HepG2 (cell line): ENCODE measurements at regions not wholly inside any gene's neighbourhood (a gene's known extent, or its start where the extent isn't known, plus 50 kb on each side); places are given as distances from the start of the nearest gene placed in this dataset.

Experiments
- ATAC-seq: fragments of 200-7000 bp; cut with Tn5 transposase; 3 replicates; pipeline ENCODE4 v1.9.1; 2020; ENCODE audit warnings: mild to moderate bottlenecking, moderate library complexity
- BruUV-seq: library from RNA; stranded (reverse); fragments of 400-500 nt; replicated peaks from 2 replicates; lab custom pipeline; 2021; lab: Mats Ljungman, UMichigan
- CTCF ChIA-PET: fragments of 300-600 bp; formaldehyde crosslinking; extraction: SDS; loops from one replicate; lab custom pipeline; 2021; ENCODE audit warnings: low total read pairs, inconsistent platforms, low intra/inter-chr PET ratio; lab: Yijun Ruan, JAX
- POLR2A ChIA-PET: fragments of 350-600 bp; sonication (Branson Sonifier 250); formaldehyde crosslinking; loops from one replicate; lab custom pipeline; 2020; ENCODE audit warnings: antibody characterized with exemption, inconsistent platforms; lab: Yijun Ruan, JAX
- DNase-seq: peaks from one replicate; pipeline ENCODE4 v3.0.0-alpha.2; 2015; ENCODE audit warnings: low spot score
- FAIRE-seq: peaks from 3 replicates; lab custom pipeline; 2011; peaks lifted over from hg19 to GRCh38; lab: Jason Lieb, UNC
- H2AFZ ChIP-seq: one replicate; pipeline ENCODE4 v1.6.1; 2011; ENCODE audit warnings: low read length, inconsistent platforms
- H3K27ac ChIP-seq: fragments of 300-600 bp; 3 replicates; pipeline ENCODE4 v1.8.0; 2011; ENCODE audit warnings: mixed run types, mild to moderate bottlenecking, mixed read lengths, low read length, inconsistent platforms; ENCODE audit not compliant: insufficient read depth; ENCODE audit errors: extremely low read length
- H3K27me3 ChIP-seq, 2 experiments: fragments of 200-600 bp in 1 of 2; 2 replicates in 1 of 2; 3 replicates in 1 of 2; pipeline versions ENCODE4 v1.6.0 to v1.8.0; 2011; ENCODE audit warnings: low read length in 2 of 2, mild to moderate bottlenecking in 2 of 2, moderate library complexity in 2 of 2, inconsistent platforms in 1 of 2; ENCODE audit not compliant: insufficient read depth in 2 of 2, control insufficient read depth in 1 of 2
- H3K36me3 ChIP-seq, 2 experiments: fragments of 200-600 bp in 1 of 2; replicated peaks in 1 of 2; 2 replicates in 1 of 2; 3 replicates in 1 of 2; pipeline versions ENCODE4 v1.5.1 to v1.8.0; 2011; ENCODE audit warnings: low read length in 2 of 2, inconsistent platforms in 1 of 2; ENCODE audit not compliant: insufficient read depth in 2 of 2, control insufficient read depth in 1 of 2
- H3K4me1 ChIP-seq: 2 replicates; pipeline ENCODE4 v1.5.1; 2012; ENCODE audit warnings: low read length, inconsistent platforms; ENCODE audit not compliant: insufficient read depth
- H3K4me2 ChIP-seq: 2 replicates; pipeline ENCODE4 v1.6.0; 2011; ENCODE audit warnings: low read depth, low read length, inconsistent platforms
- H3K4me3 ChIP-seq, 3 experiments: fragments of 200-600 bp in 1 of 3; sonication (generic), shearing (Covaris generic) in 1 of 3; replicated peaks in 1 of 3; 2 replicates each; pipeline ENCODE4 v1.5.1; 2011 to 2016; ENCODE audit warnings: low read length in 3 of 3, inconsistent platforms in 2 of 3, low read depth in 2 of 3, mild to moderate bottlenecking in 2 of 3, control low read depth in 1 of 3, mixed read lengths in 1 of 3; ENCODE audit not compliant: insufficient read depth in 1 of 3
- H3K79me2 ChIP-seq: one replicate; pipeline ENCODE4 v1.6.1; 2011; ENCODE audit warnings: low read length, inconsistent platforms; ENCODE audit not compliant: insufficient read depth
- H3K9ac ChIP-seq: 2 replicates; pipeline ENCODE4 v1.6.0; 2011; ENCODE audit warnings: mild to moderate bottlenecking, low read depth, low read length, inconsistent platforms; ENCODE audit not compliant: insufficient read depth
- H3K9me3 ChIP-seq: 2 replicates; pipeline ENCODE4 v1.5.1; 2012; ENCODE audit warnings: mild to moderate bottlenecking, low read length
- H4K20me1 ChIP-seq: 2 replicates; pipeline ENCODE4 v1.6.0; 2011; ENCODE audit warnings: inconsistent platforms, mild to moderate bottlenecking, low read length, moderate library complexity; ENCODE audit not compliant: insufficient read depth
- ARNTL ChIP-seq: sonication (generic); formaldehyde crosslinking; IDR thresholded peaks from 2 replicates; pipeline ENCODE4 v1.4.0; 2020; ENCODE audit warnings: mild to moderate bottlenecking, missing genetic modification reagents
- ATF7 ChIP-seq, 2 experiments: fragments of 450-650 bp in 1 of 2; sonication (generic) in 1 of 2; formaldehyde crosslinking in 1 of 2; IDR thresholded peaks; 2 replicates each; pipeline versions ENCODE4 v1.4.0 to v1.6.1; 2016 to 2020; ENCODE audit warnings: antibody characterized with exemption in 1 of 2, mild to moderate bottlenecking in 1 of 2, missing genetic modification reagents in 1 of 2
- ATM ChIP-seq: fragments of 450-650 bp; IDR thresholded peaks from 2 replicates; pipeline ENCODE4 v1.7.1; 2017; ENCODE audit warnings: mild to moderate bottlenecking, borderline replicate concordance
- CBX1 ChIP-seq: IDR thresholded peaks from one replicate; pipeline ENCODE4 v1.6.1; 2016; ENCODE audit warnings: antibody characterized with exemption, low read depth
- FOSL2 ChIP-seq: sonication (generic); formaldehyde crosslinking; IDR thresholded peaks from 2 replicates; pipeline ENCODE4 v1.4.0; 2020; ENCODE audit warnings: missing genetic modification reagents
- FOXP1 ChIP-seq, 2 experiments: fragments of 450-650 bp in 1 of 2; IDR thresholded peaks; 2 replicates each; pipeline ENCODE4 v1.6.1; 2017 to 2018; ENCODE audit warnings: antibody characterized with exemption in 1 of 2
- MAF1 ChIP-seq: sonication (generic); formaldehyde crosslinking; IDR thresholded peaks from 2 replicates; pipeline ENCODE4 v1.5.0; 2020; ENCODE audit warnings: missing genetic modification reagents, borderline replicate concordance
- MBNL3 ChIP-seq: fragments of 250-450 bp; sonication (Bioruptor Pico); conservative IDR thresholded peaks from 2 replicates; pipeline ENCODE4 v1.8.0; 2022; ENCODE audit warnings: mild to moderate bottlenecking, inconsistent platforms
- RBM39 ChIP-seq: fragments of 200-400 bp; formaldehyde crosslinking; IDR thresholded peaks from one replicate; pipeline ENCODE4 v1.6.1; 2018; ENCODE audit warnings: antibody characterized with exemption, mild to moderate bottlenecking, low read depth, low read length; ENCODE audit not compliant: poor library complexity, severe bottlenecking
- SMC3 ChIP-seq: IDR thresholded peaks from 2 replicates; pipeline ENCODE4 v1.6.1; 2011; ENCODE audit warnings: low read length, improper control_type of control experiment
- STAG1 ChIP-seq: sonication (generic); formaldehyde crosslinking; IDR thresholded peaks from 2 replicates; pipeline ENCODE4 v1.4.0; 2020; ENCODE audit warnings: missing genetic modification reagents
- ZNF317 ChIP-seq: sonication (generic); formaldehyde crosslinking; IDR thresholded peaks from 2 replicates; pipeline ENCODE4 v1.5.0; 2020; ENCODE audit warnings: mild to moderate bottlenecking, missing genetic modification reagents
- WGBS: methylation state at CpG from one replicate; pipeline ENCODE4 v1.1.6; 2017; ENCODE audit warnings: low lambda C conversion rate; 5-methylcytosine and 5-hydroxymethylcytosine counted together
- in situ Hi-C: cut with HindIII; loops from 2 replicates; pipeline ENCODE4 v1.10.0; 2017; ENCODE audit warnings: low pct_unique_long_range_greater_than_20kb; ENCODE audit not compliant: extremely low pct_ligation_motif_present
- intact Hi-C: fragments of 100-400 bp; cut with micrococcal nuclease; formaldehyde crosslinking; loops from one replicate; pipeline ENCODE4 v1.10.0; 2022; ENCODE audit not compliant: unreplicated experiment
- TF ChIP-seq, protein P1 (sequence below): sonication (generic); formaldehyde crosslinking; conservative IDR thresholded peaks from 2 replicates; pipeline ENCODE4 v1.4.0; 2020; ENCODE audit warnings: mild to moderate bottlenecking, missing genetic modification reagents, moderate library complexity
- TF ChIP-seq, protein P2 (sequence below): sonication (generic); formaldehyde crosslinking; IDR thresholded peaks from 2 replicates; pipeline ENCODE4 v1.5.0; 2020; ENCODE audit warnings: mild to moderate bottlenecking, missing genetic modification reagents, moderate library complexity
- TF ChIP-seq, protein P3 (sequence below): sonication (generic); formaldehyde crosslinking; IDR thresholded peaks from 2 replicates; pipeline ENCODE4 v1.8.1; 2023; ENCODE audit warnings: mild to moderate bottlenecking, missing genetic modification reagents

DNA sequence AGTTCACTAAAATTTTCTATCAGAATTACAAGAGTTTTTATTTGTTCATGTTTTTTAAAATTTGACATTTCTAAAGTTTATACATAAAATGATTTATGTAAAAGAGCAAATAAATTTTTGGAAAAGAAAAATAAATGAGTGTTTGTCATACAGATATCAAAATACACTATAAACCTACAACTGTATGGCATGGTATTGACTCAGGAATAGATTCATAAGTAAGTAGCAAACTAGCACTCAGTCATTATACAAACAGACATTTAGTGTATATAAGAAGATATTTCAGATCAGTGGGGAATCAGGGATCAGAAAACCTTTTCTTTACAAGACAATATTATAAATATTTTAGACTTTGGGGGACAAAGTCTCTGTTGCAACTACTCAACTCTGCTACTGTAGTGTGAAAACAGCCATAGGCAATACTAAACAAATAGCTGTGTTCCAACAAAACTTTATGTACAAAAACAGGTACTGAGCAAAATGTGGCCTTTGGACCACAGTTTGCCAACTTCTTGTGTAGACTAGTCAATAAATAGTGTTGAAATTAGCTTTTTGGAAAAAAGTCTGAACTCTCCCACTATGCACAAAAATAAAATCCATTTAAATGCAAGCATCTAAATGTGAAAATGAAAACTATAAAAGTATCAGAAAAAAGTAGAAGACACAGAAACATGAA lies 508.8 kb upstream of the CAMK1G start (continued):
- TF ChIP-seq, protein P1, sequence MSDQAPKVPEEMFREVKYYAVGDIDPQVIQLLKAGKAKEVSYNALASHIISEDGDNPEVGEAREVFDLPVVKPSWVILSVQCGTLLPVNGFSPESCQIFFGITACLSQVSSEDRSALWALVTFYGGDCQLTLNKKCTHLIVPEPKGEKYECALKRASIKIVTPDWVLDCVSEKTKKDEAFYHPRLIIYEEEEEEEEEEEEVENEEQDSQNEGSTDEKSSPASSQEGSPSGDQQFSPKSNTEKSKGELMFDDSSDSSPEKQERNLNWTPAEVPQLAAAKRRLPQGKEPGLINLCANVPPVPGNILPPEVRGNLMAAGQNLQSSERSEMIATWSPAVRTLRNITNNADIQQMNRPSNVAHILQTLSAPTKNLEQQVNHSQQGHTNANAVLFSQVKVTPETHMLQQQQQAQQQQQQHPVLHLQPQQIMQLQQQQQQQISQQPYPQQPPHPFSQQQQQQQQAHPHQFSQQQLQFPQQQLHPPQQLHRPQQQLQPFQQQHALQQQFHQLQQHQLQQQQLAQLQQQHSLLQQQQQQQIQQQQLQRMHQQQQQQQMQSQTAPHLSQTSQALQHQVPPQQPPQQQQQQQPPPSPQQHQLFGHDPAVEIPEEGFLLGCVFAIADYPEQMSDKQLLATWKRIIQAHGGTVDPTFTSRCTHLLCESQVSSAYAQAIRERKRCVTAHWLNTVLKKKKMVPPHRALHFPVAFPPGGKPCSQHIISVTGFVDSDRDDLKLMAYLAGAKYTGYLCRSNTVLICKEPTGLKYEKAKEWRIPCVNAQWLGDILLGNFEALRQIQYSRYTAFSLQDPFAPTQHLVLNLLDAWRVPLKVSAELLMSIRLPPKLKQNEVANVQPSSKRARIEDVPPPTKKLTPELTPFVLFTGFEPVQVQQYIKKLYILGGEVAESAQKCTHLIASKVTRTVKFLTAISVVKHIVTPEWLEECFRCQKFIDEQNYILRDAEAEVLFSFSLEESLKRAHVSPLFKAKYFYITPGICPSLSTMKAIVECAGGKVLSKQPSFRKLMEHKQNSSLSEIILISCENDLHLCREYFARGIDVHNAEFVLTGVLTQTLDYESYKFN (CRISPR knock-in tag): peak; percentile 60
- TF ChIP-seq FOXP1 (IDR thresholded peaks at IDR 0.05) (no peak), FOXP1 (CRISPR knock-in tag; IDR thresholded peaks at IDR 0.05) (peak; percentile 85)

DNA sequence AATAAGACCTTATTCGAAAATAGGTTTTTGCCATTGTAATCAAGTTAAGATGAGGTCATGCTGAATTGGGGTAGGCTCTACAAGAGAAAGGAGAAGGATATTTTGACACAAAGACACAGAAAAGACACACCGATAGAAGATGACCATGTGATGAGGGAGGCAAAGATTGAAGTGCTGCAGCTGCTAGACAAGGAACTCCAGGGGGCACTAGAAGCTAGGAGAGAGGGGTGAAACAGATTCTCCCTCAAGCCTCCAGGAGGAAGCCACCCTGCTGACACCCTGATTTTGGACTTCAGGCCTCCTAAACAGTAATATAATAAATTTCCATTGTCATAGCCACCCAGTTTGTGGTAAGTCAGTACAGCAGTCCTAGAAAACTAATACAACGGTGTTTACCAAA lies 506.8 kb upstream of the CAMK1G start:
- TF ChIP-seq RBM39 (no peak), STAG1 (CRISPR knock-in tag) (peak; percentile 42), MAF1 (CRISPR knock-in tag) (no peak), MBNL3 (CRISPR knock-in tag) (no peak), FOSL2 (CRISPR knock-in tag) (no peak), ZNF317 (CRISPR knock-in tag) (no peak), SMC3 (peak; percentile 35; the same call in 1 of the 2 replicates), ATF7 (IDR thresholded peaks at IDR 0.05) (0 out of 2 replicates have a peak, but pooled peaks have one; percentile 21), ATF7 (CRISPR knock-in tag; IDR thresholded peaks at IDR 0.05) (no peak), ARNTL (no peak), ATM (no peak), CBX1 (no peak)
- TF ChIP-seq, protein P2, sequence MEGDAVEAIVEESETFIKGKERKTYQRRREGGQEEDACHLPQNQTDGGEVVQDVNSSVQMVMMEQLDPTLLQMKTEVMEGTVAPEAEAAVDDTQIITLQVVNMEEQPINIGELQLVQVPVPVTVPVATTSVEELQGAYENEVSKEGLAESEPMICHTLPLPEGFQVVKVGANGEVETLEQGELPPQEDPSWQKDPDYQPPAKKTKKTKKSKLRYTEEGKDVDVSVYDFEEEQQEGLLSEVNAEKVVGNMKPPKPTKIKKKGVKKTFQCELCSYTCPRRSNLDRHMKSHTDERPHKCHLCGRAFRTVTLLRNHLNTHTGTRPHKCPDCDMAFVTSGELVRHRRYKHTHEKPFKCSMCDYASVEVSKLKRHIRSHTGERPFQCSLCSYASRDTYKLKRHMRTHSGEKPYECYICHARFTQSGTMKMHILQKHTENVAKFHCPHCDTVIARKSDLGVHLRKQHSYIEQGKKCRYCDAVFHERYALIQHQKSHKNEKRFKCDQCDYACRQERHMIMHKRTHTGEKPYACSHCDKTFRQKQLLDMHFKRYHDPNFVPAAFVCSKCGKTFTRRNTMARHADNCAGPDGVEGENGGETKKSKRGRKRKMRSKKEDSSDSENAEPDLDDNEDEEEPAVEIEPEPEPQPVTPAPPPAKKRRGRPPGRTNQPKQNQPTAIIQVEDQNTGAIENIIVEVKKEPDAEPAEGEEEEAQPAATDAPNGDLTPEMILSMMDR: peak; percentile 40
- TF ChIP-seq, protein P3, sequence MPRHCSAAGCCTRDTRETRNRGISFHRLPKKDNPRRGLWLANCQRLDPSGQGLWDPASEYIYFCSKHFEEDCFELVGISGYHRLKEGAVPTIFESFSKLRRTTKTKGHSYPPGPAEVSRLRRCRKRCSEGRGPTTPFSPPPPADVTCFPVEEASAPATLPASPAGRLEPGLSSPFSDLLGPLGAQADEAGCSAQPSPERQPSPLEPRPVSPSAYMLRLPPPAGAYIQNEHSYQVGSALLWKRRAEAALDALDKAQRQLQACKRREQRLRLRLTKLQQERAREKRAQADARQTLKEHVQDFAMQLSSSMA (CRISPR knock-in tag): no peak
- TF ChIP-seq, all 625 proteins: peak for 4
- no TSS peak for BruUV-seq
- peak; percentile 66 for ATAC-seq

More for the DNA sequence above, 506.8 kb upstream of the CAMK1G start:
- intact Hi-C loops (loop anchor here (10.0 kb wide), 1 partner anchor 128 kb away; no protein-coding TSS in a partner anchor), in situ Hi-C loops (no loop called here)
- FAIRE-seq: no peak
- ChIA-PET CTCF (no interaction called here), POLR2A (no interaction called here)
- no peaks in the 10 kb centered on the region for H3K79me2 ChIP-seq
- H3K9ac ChIP-seq: no peak overlapping the region
- no peak overlapping the region for H3K27ac ChIP-seq
- H2AFZ ChIP-seq: no peak overlapping the region
- no peak overlapping the region for H3K4me2 ChIP-seq
- no peaks in the 10 kb centered on the region for H4K20me1 ChIP-seq
- no peaks in the 10 kb centered on the region for H3K4me1 ChIP-seq
- no peak overlapping the region for H3K4me3 ChIP-seq
- no peaks in the 10 kb centered on the region for H3K36me3 ChIP-seq
- H3K9me3 ChIP-seq: no peaks in the 10 kb centered on the region; the same call in 1 of the 2 replicates
- DNase-seq: no peak
- H3K27me3 ChIP-seq: no peaks in the 10 kb centered on the region
- 27% methylated on average over 3 of the region's 3 CpGs for WGBS
